NCI-H1105 treated with DMSO at 0.1 percent for 48 hours (cell line): ENCODE measurements at regions not wholly inside any gene's neighbourhood (a gene's known extent, or its start where the extent isn't known, plus 50 kb on each side); places are given as distances from the start of the nearest gene placed in this dataset.

Experiments used
- DNase-seq: peaks from one replicate; lab custom pipeline; 2025; lab: John Stamatoyannopoulos, UW

DNA sequence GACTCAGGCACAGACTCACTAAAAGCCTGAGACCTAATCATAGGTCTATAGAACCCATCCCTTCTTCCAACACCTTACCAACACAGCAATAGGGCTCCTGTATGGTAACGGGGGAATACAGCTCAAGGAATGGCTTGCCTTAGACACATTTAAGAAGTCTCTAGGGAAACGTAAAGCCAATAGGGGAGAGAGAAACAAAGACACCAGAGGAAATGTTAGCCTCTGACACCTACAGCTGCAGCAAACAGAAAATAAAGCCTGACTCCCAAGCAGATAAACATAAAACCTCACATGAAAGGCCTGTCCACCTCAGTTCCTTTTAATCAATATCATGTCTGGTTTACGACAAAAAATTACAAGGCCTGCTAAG lies 51.1 kb upstream of the NCOA1 start:
- DNase-seq: no peak

- no peak for DNase-seq
Observed at GRCh38 chr2:24439280-24439970, 51.6 kb upstream of the NCOA1 start.

- DNase-seq: no peak
Observed at GRCh38 chr2:24438106-24438505, 52.9 kb upstream of the NCOA1 start.

GRCh38 chr2:24435391-24436316 lies 55.4 kb upstream of the NCOA1 start:
- DNase-seq: no peak

DNA sequence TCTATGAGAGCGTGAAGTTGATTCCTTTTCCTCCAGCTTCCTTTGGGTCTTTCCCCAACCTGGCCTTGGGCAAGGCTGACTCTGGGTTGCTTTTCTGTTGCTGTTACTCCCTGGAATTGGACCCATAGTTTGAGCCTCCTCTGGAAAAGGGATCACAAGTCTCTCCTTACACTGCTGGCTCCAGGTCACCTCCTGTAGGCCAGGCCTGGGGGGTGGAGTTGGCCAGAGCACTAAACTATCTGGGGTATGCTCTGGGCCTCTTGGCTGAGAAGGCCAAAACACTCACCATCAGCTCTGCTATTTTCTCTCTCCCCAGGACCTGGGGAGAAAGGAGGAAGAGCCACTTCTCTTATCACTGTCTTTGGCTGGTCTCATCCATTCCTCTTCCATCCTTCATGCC lies 56.5 kb upstream of the NCOA1 start:
- DNase-seq: no peak

DNA sequence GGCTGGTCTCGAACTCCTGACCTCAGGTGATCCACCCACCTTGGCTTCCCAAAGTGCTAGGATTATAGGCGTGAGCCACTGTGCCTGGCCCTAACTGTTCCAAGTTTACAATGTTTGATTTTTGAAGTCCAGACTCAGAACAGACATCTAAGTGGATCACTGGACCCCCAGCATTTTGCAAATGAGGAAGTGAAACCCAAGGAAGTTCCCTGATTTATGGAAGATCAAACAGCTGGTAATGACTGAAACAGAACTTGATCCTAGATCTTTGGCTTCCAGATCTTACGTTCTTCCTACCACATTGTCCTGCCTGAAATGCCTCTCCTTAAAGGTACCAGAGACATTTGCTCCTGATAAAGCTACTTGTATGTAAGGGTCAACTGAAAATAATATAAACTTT lies 58.3 kb upstream of the NCOA1 start:
- DNase-seq: no peak

- DNase-seq: no peak
Observed at GRCh38 chr2:24432121-24432520, 58.9 kb upstream of the NCOA1 start.

DNA sequence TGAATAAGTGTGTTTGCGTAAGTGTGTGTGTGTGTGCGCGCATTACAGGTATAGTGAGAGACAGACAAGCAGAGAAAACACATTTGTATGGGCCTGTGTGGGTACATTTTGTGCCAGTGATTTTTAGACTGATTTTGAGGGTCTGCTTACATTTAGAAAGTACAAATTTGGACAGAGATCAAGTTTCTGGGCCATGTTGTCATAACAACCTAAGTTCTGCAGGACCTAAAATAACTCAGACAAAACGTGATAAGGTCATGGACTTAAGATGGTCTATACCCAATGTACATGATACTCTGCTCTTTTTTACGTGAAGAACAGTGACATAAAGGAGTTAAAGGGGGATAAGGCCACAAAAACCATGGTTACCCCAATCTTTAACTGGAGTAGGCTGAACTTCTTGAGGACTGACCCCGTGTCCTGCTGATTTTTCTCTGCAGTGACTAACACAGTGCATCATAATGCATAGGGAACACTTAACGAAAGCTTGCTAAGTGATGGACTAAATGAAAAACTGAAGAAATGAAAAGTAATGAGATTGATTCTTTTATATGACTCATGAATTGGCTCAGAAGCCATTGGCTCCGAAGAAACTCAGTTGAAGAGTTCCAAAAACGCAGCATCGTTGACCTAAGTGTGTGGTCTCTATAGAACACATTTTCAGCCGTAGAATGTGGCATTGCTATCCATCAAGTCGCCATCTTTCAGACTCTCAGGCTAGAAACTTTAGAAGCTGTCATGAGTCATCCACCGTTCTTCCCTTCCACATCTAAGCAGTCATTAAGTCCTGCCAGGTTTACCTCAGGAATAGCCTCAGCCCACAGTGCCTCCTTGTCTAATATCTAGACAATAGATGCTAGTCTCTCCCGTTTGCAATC lies 61.6 kb upstream of the NCOA1 start:
- no peak for DNase-seq

GRCh38 chr2:24424387-24424786 lies 64.1 kb upstream of the ITSN2 start:
- DNase-seq: no peak

GRCh38 chr2:24423095-24423494 lies 62.8 kb upstream of the ITSN2 start:
- DNase-seq: no peak

GRCh38 chr2:24421668-24422067 lies 61.3 kb upstream of the ITSN2 start:
- peak; percentile 46 for DNase-seq

GRCh38 chr2:24420373-24420772 lies 60.0 kb upstream of the ITSN2 start:
- DNase-seq: no peak

- DNase-seq: no peak
Observed at GRCh38 chr2:24418166-24418841, 58.0 kb upstream of the ITSN2 start.

DNA sequence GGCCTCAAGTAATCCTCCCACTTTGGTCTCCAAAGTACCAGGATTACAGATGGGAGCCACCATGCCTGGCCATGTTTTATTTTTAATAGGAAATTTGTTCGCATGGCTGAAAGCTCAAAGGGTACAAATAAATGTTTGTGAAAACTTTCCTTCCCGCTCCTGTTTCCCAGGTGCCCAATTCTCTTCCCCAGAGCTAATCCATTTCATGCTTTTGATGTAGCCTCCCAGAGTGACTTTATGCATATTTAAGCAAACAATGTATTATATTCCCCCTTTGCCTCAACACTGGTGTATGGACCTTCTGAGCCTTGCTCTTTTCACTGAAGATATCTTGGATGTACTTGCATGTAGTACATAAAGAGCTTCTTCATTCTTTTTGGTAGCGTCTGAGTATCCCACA lies 52.5 kb upstream of the ITSN2 start:
- DNase-seq: no peak

GRCh38 chr2:24411488-24412151 lies 51.3 kb upstream of the ITSN2 start:
- no peak for DNase-seq

DNA sequence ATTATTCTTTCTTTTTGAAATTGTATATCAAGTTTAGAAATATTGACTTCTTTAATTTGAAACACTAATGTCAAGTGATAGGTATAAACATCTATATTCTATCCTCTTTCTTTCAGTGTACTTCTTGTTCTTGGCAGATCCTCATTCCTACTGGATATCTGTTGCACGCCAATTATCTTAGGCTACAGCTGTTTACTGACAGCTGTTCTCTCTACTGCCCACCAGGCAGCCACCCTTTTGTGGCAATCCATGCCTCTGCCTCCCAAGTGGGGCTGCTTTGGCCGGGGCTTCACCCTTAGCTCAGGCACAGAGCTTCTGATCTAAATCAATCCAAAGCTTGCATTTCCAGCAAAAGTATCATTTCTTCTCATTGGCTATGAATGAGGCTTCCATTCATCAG lies 50.6 kb upstream of the ITSN2 start:
- DNase-seq: no peak

- DNase-seq: peak; percentile 78
Observed at GRCh38 chr2:24409700-24410556, 49.6 kb upstream of the ITSN2 start.
